Activated CD8-positive, alpha-beta T cell treated with anti-CD3 and anti-CD28 coated beads for 36 hours (primary cell): ENCODE measurements at regions not wholly inside any gene's neighbourhood (a gene's known extent, or its start where the extent isn't known, plus 50 kb on each side); places are given as distances from the start of the nearest gene placed in this dataset.

Source experiments
- ATAC-seq: fragments of 200-7000 bp; cut with Tn5 transposase; one replicate; pipeline ENCODE4 v1.10.0; 2021; ENCODE audit warnings: mild to moderate bottlenecking, moderate library complexity
- CTCF ChIA-PET: fragments of 350-600 bp; sonication (Branson Sonifier 250); formaldehyde crosslinking; loops from one replicate; lab custom pipeline; 2021; ENCODE audit warnings: antibody characterized with exemption; lab: Charles Lee
- POLR2A ChIA-PET: fragments of 350-600 bp; sonication (Branson Sonifier 250); formaldehyde crosslinking; loops from one replicate; lab custom pipeline; 2021; ENCODE audit warnings: antibody characterized with exemption; lab: Charles Lee
- DNase-seq: peaks from one replicate; pipeline ENCODE4 v3.0.0-alpha.2; 2020
- H3K27ac Mint-ChIP-seq: one replicate; pipeline ENCODE4 v1.8.0; 2021; ENCODE audit warnings: mild to moderate bottlenecking, mixed read lengths
- H3K27me3 Mint-ChIP-seq: one replicate; pipeline ENCODE4 v1.8.0; 2021; ENCODE audit warnings: mixed read lengths
- H3K36me3 Mint-ChIP-seq: one replicate; pipeline ENCODE4 v1.8.0; 2021; ENCODE audit warnings: low read depth, mixed read lengths
- H3K4me1 Mint-ChIP-seq: one replicate; pipeline ENCODE4 v1.8.0; 2021; ENCODE audit warnings: low read depth, mixed read lengths
- H3K4me3 Mint-ChIP-seq: one replicate; pipeline ENCODE4 v1.8.0; 2021; ENCODE audit warnings: mild to moderate bottlenecking, moderate library complexity, mixed read lengths
- H3K9me3 Mint-ChIP-seq: one replicate; pipeline ENCODE4 v1.8.0; 2021; ENCODE audit warnings: mixed read lengths
- CTCF ChIP-seq: fragments of 200-600 bp; IDR thresholded peaks from one replicate; pipeline ENCODE4 v1.8.0; 2022; ENCODE audit warnings: antibody characterized with exemption, mild to moderate bottlenecking
- intact Hi-C: fragments of 100-400 bp; cut with micrococcal nuclease; formaldehyde crosslinking; loops from one replicate; pipeline ENCODE4 v1.10.0; 2022

- Mint-ChIP-seq H3K27me3 (peaks cover 1% of the 10 kb centered on the region), H3K27ac (no peak overlapping the region), H3K9me3 (no peaks in the 10 kb centered on the region), H3K4me3 (no peak overlapping the region), H3K4me1 (no peaks in the 10 kb centered on the region), H3K36me3 (no peaks in the 10 kb centered on the region)
- no peak for TF ChIP-seq CTCF
- no peak for ATAC-seq
- no peak for DNase-seq
- ChIA-PET POLR2A (no interaction called here), CTCF (no interaction called here)
- intact Hi-C loops = no loop called here
Observed at GRCh38 chr3:38907426-38907825, 91.4 kb upstream of the SCN10A start.

GRCh38 chr3:38890426-38890825, 74.4 kb upstream of the SCN10A start:
- Mint-ChIP-seq H3K36me3 (no peaks in the 10 kb centered on the region), H3K9me3 (peaks cover 18% of the 10 kb centered on the region), H3K27me3 (no peaks in the 10 kb centered on the region), H3K4me1 (no peaks in the 10 kb centered on the region), H3K4me3 (no peak overlapping the region), H3K27ac (no peak overlapping the region)
- CTCF ChIA-PET = no interaction called here
- DNase-seq (no peak), ATAC-seq (no peak)
- intact Hi-C loops = no loop called here
- no peak for TF ChIP-seq CTCF
- POLR2A ChIA-PET = no interaction called here

GRCh38 chr3:38878646-38879045, 62.6 kb upstream of the SCN10A start:
- no peaks in the 10 kb centered on the region for H3K9me3 Mint-ChIP-seq
- no peaks in the 10 kb centered on the region for H3K4me1 Mint-ChIP-seq
- ChIA-PET CTCF (no interaction called here), POLR2A (no interaction called here)
- ATAC-seq = no peak
- DNase-seq = no peak
- H3K27ac Mint-ChIP-seq = no peak overlapping the region
- intact Hi-C loops = no loop called here
- no peak overlapping the region for H3K4me3 Mint-ChIP-seq
- TF ChIP-seq CTCF = no peak
- no peaks in the 10 kb centered on the region for H3K36me3 Mint-ChIP-seq
- H3K27me3 Mint-ChIP-seq = no peaks in the 10 kb centered on the region
